ENCODE measurements at regions not wholly inside any gene's neighbourhood (a gene's known extent, or its start where the extent isn't known, plus 50 kb on each side); places are given as distances from the start of the nearest gene placed in this dataset.
"Not testable (repeated sequence)": the region's sequence is repeated elsewhere in the genome, so short reads cannot be mapped to it uniquely, and the experiment has no call there.

- Histone ChIP-seq H3K36me3 (no peaks in the 10 kb centered on the region), H3K4me1 (peaks cover 0 to 18% (median 11%) of the 10 kb centered on the region in 4 donors), H3K27me3 (no peaks in the 10 kb centered on the region), H3K9me3 (no peaks in the 10 kb centered on the region), H3K27ac (no peak overlapping the region), H3K4me3 (no peak overlapping the region)
- intact Hi-C loops (cut with DNase I): no loop called here
- TF ChIP-seq POLR2AphosphoS5 (IDR thresholded peaks at IDR 0.05): no peak
- no peak for TF ChIP-seq EP300 (IDR thresholded peaks at IDR 0.05)
- no peak for TF ChIP-seq CTCF (IDR thresholded peaks at IDR 0.05)
- WGBS, 2 donors: 27 to 42% methylated on average over 9 of the region's 9 CpGs
- DNase-seq: no peak
These were observed 175.1 kb upstream of the PDE10A start for GRCh38 chr6:165837948-165838745.

- H3K27me3 ChIP-seq; H3K27ac ChIP-seq; intact Hi-C loops (cut with DNase I); H3K9me3 ChIP-seq; H3K36me3 ChIP-seq; H3K4me3 ChIP-seq; DNase-seq: not testable (repeated sequence)
- whole genome bisulfite sequencing, 2 donors: 86 to 91% methylated on average over 4 of the region's 4 CpGs
- peaks cover 0 to 15% (median 11%) of the 10 kb centered on the region in 4 donors for H3K4me1 ChIP-seq
These were observed 173.6 kb upstream of the PDE10A start for GRCh38 chr6:165836648-165837047.

GRCh38 chr6:165835410-165835851 lies 172.4 kb upstream of the PDE10A start:
- no peak for TF ChIP-seq CTCF (IDR thresholded peaks at IDR 0.05)
- DNase-seq: no peak
- intact Hi-C loops (cut with DNase I): no loop called here
- Histone ChIP-seq H3K27ac (no peak overlapping the region), H3K27me3 (no peaks in the 10 kb centered on the region), H3K36me3 (no peaks in the 10 kb centered on the region), H3K9me3 (no peaks in the 10 kb centered on the region), H3K4me3 (no peak overlapping the region), H3K4me1 (peaks cover 0 to 15% (median 11%) of the 10 kb centered on the region in 4 donors)
- WGBS, 2 donors: 42 to 59% methylated on average over 13 of the region's 13 CpGs

- Histone ChIP-seq H3K4me3 (no peak overlapping the region), H3K27ac (no peak overlapping the region), H3K36me3 (no peaks in the 10 kb centered on the region), H3K9me3 (no peaks in the 10 kb centered on the region), H3K4me1 (peaks cover 0 to 15% (median 11%) of the 10 kb centered on the region in 4 donors), H3K27me3 (no peaks in the 10 kb centered on the region)
- no peak for TF ChIP-seq POLR2A (IDR thresholded peaks at IDR 0.05)
- TF ChIP-seq CTCF (IDR thresholded peaks at IDR 0.05): no peak
- no peak for TF ChIP-seq POLR2AphosphoS5 (IDR thresholded peaks at IDR 0.05)
- TF ChIP-seq EP300 (IDR thresholded peaks at IDR 0.05): no peak
- intact Hi-C loops (cut with DNase I): no loop called here
- peak; percentile 80 for DNase-seq
- WGBS, 2 donors: 10 to 50% methylated on average over 11 of the region's 11 CpGs
These were observed 171.7 kb upstream of the PDE10A start for GRCh38 chr6:165834613-165835259.

GRCh38 chr6:165833355-165833754 lies 170.3 kb upstream of the PDE10A start:
- DNase-seq: no peak
- intact Hi-C loops (cut with DNase I): no loop called here
- 87 to 93% methylated on average over 3 of the region's 3 CpGs for WGBS, 2 donors

More at GRCh38 chr6:165833355-165833754, 170.3 kb upstream of the PDE10A start:
- H3K27me3 ChIP-seq: no peaks in the 10 kb centered on the region
- no peak overlapping the region for H3K27ac ChIP-seq
- no peaks in the 10 kb centered on the region for H3K9me3 ChIP-seq
- no peak for TF ChIP-seq POLR2AphosphoS5 (IDR thresholded peaks at IDR 0.05)
- TF ChIP-seq EP300 (IDR thresholded peaks at IDR 0.05): no peak
- no peak for TF ChIP-seq POLR2A (IDR thresholded peaks at IDR 0.05)
- no peak for TF ChIP-seq CTCF (IDR thresholded peaks at IDR 0.05)
- peaks cover 0 to 15% (median 11%) of the 10 kb centered on the region in 4 donors for H3K4me1 ChIP-seq
- no peaks in the 10 kb centered on the region for H3K36me3 ChIP-seq
- H3K4me3 ChIP-seq: no peak overlapping the region
